Activated CD8-positive, alpha-beta T cell treated with anti-CD3 and anti-CD28 coated beads for 36 hours (primary cell): ENCODE measurements at regions not wholly inside any gene's neighbourhood (a gene's known extent, or its start where the extent isn't known, plus 50 kb on each side); places are given as distances from the start of the nearest gene placed in this dataset.
"Not testable (repeated sequence)": the region's sequence is repeated elsewhere in the genome, so short reads cannot be mapped to it uniquely, and the experiment has no call there.

Experiments
- ATAC-seq: fragments of 200-7000 bp; cut with Tn5 transposase; one replicate; pipeline ENCODE4 v1.10.0; 2021; ENCODE audit warnings: mild to moderate bottlenecking, moderate library complexity
- CTCF ChIA-PET: fragments of 350-600 bp; sonication (Branson Sonifier 250); formaldehyde crosslinking; loops from one replicate; lab custom pipeline; 2021; ENCODE audit warnings: antibody characterized with exemption; lab: Charles Lee
- POLR2A ChIA-PET: fragments of 350-600 bp; sonication (Branson Sonifier 250); formaldehyde crosslinking; loops from one replicate; lab custom pipeline; 2021; ENCODE audit warnings: antibody characterized with exemption; lab: Charles Lee
- DNase-seq: peaks from one replicate; pipeline ENCODE4 v3.0.0-alpha.2; 2020
- H3K27ac Mint-ChIP-seq: one replicate; pipeline ENCODE4 v1.8.0; 2021; ENCODE audit warnings: mild to moderate bottlenecking, mixed read lengths
- H3K27me3 Mint-ChIP-seq: one replicate; pipeline ENCODE4 v1.8.0; 2021; ENCODE audit warnings: mixed read lengths
- H3K36me3 Mint-ChIP-seq: one replicate; pipeline ENCODE4 v1.8.0; 2021; ENCODE audit warnings: low read depth, mixed read lengths
- H3K4me1 Mint-ChIP-seq: one replicate; pipeline ENCODE4 v1.8.0; 2021; ENCODE audit warnings: low read depth, mixed read lengths
- H3K4me3 Mint-ChIP-seq: one replicate; pipeline ENCODE4 v1.8.0; 2021; ENCODE audit warnings: mild to moderate bottlenecking, moderate library complexity, mixed read lengths
- H3K9me3 Mint-ChIP-seq: one replicate; pipeline ENCODE4 v1.8.0; 2021; ENCODE audit warnings: mixed read lengths
- CTCF ChIP-seq: fragments of 200-600 bp; IDR thresholded peaks from one replicate; pipeline ENCODE4 v1.8.0; 2022; ENCODE audit warnings: antibody characterized with exemption, mild to moderate bottlenecking
- intact Hi-C: fragments of 100-400 bp; cut with micrococcal nuclease; formaldehyde crosslinking; loops from one replicate; pipeline ENCODE4 v1.10.0; 2022

GRCh38 chr3:148551767-148552260 is 145.9 kb upstream of the AGTR1 start:
- H3K27ac Mint-ChIP-seq = no peak overlapping the region
- no peak for DNase-seq
- H3K27me3 Mint-ChIP-seq = no peaks in the 10 kb centered on the region
- intact Hi-C loops = no loop called here
- H3K4me1 Mint-ChIP-seq = no peaks in the 10 kb centered on the region
- ChIA-PET CTCF (no interaction called here), POLR2A (no interaction called here)
- ATAC-seq = no peak
- no peak overlapping the region for H3K4me3 Mint-ChIP-seq
- TF ChIP-seq CTCF = no peak
- H3K36me3 Mint-ChIP-seq = no peaks in the 10 kb centered on the region
- H3K9me3 Mint-ChIP-seq = no peaks in the 10 kb centered on the region

- intact Hi-C loops = no loop called here
- Mint-ChIP-seq H3K4me3 (no peak overlapping the region), H3K27me3 (no peaks in the 10 kb centered on the region), H3K4me1 (no peaks in the 10 kb centered on the region), H3K36me3 (no peaks in the 10 kb centered on the region), H3K9me3 (no peaks in the 10 kb centered on the region), H3K27ac (no peak overlapping the region)
- ATAC-seq (no peak), DNase-seq (no peak)
- ChIA-PET CTCF (no interaction called here), POLR2A (no interaction called here)
- no peak for TF ChIP-seq CTCF
Measured at GRCh38 chr3:148554367-148554766, 143.3 kb upstream of the AGTR1 start.

- Mint-ChIP-seq H3K27ac (no peak overlapping the region), H3K27me3 (no peaks in the 10 kb centered on the region), H3K4me1 (no peaks in the 10 kb centered on the region), H3K4me3 (no peak overlapping the region), H3K9me3 (peaks cover 3% of the 10 kb centered on the region), H3K36me3 (no peaks in the 10 kb centered on the region)
- no peak for DNase-seq
- intact Hi-C loops = no loop called here
- CTCF ChIA-PET = no interaction called here
- POLR2A ChIA-PET = no interaction called here
- no peak for ATAC-seq
- no peak for TF ChIP-seq CTCF
Measured at GRCh38 chr3:148556664-148557063, 141.0 kb upstream of the AGTR1 start.

- H3K27me3 Mint-ChIP-seq, intact Hi-C loops, H3K4me1 Mint-ChIP-seq, CTCF ChIA-PET, DNase-seq, H3K9me3 Mint-ChIP-seq, H3K27ac Mint-ChIP-seq, H3K4me3 Mint-ChIP-seq, POLR2A ChIA-PET, ATAC-seq, H3K36me3 Mint-ChIP-seq: not testable (repeated sequence)
Measured at GRCh38 chr3:148577579-148577978, 120.1 kb upstream of the AGTR1 start.

GRCh38 chr3:148582126-148582525 is 115.6 kb upstream of the AGTR1 start:
- ChIA-PET CTCF (no interaction called here), POLR2A (no interaction called here)
- no peaks in the 10 kb centered on the region for H3K4me1 Mint-ChIP-seq
- no peaks in the 10 kb centered on the region for H3K36me3 Mint-ChIP-seq
- TF ChIP-seq CTCF = no peak
- no peaks in the 10 kb centered on the region for H3K27me3 Mint-ChIP-seq
- DNase-seq = no peak
- no peak overlapping the region for H3K27ac Mint-ChIP-seq
- ATAC-seq = no peak
- intact Hi-C loops = no loop called here
- H3K9me3 Mint-ChIP-seq = peaks cover 2% of the 10 kb centered on the region
- H3K4me3 Mint-ChIP-seq = no peak overlapping the region

- Mint-ChIP-seq H3K4me3 (no peak overlapping the region), H3K36me3 (no peaks in the 10 kb centered on the region), H3K9me3 (no peaks in the 10 kb centered on the region), H3K27ac (no peak overlapping the region), H3K4me1 (no peaks in the 10 kb centered on the region), H3K27me3 (no peaks in the 10 kb centered on the region)
- POLR2A ChIA-PET = no interaction called here
- intact Hi-C loops = no loop called here
- CTCF ChIA-PET = no interaction called here
- no peak for DNase-seq
- TF ChIP-seq CTCF = no peak
- no peak for ATAC-seq
Measured at GRCh38 chr3:148583793-148584192, 113.9 kb upstream of the AGTR1 start.
